Left ventricle myocardium inferior (tissue), 1 donor: ENCODE measurements at regions not wholly inside any gene's neighbourhood (a gene's known extent, or its start where the extent isn't known, plus 50 kb on each side); places are given as distances from the start of the nearest gene placed in this dataset.

ENCODE experiments used
- DNase-seq: peaks from one replicate; pipeline ENCODE4 v3.0.0-alpha.2; 2020
- H3K27ac ChIP-seq: fragments of 200-600 bp; replicated peaks from 2 replicates; pipeline ENCODE4 v1.8.0; 2021
- H3K27me3 ChIP-seq: fragments of 200-600 bp; 2 replicates; pipeline ENCODE4 v1.8.0; 2021; ENCODE audit warnings: low read depth
- H3K36me3 ChIP-seq: fragments of 200-600 bp; 2 replicates; pipeline ENCODE4 v1.8.0; 2021
- H3K4me1 ChIP-seq: fragments of 200-600 bp; 2 replicates; pipeline ENCODE4 v1.8.0; 2021
- H3K4me3 ChIP-seq: fragments of 200-600 bp; 2 replicates; pipeline ENCODE4 v1.8.0; 2021; ENCODE audit warnings: mild to moderate bottlenecking, moderate library complexity
- H3K9me3 ChIP-seq: fragments of 200-600 bp; replicated peaks from 2 replicates; pipeline ENCODE4 v1.8.0; 2021
- intact Hi-C: fragments of 100-400 bp; cut with micrococcal nuclease; formaldehyde crosslinking; loops from one replicate; pipeline ENCODE4 v1.11.0; 2022
- TF ChIP-seq, protein P1 (sequence below): fragments of 200-600 bp; IDR thresholded peaks from 2 replicates; pipeline ENCODE4 v1.8.0; 2021; ENCODE audit warnings: antibody characterized with exemption, mild to moderate bottlenecking, borderline replicate concordance
- donor health status: DM: no; HTN: yes; CAD: no; lungs with severe emphysema.

DNA sequence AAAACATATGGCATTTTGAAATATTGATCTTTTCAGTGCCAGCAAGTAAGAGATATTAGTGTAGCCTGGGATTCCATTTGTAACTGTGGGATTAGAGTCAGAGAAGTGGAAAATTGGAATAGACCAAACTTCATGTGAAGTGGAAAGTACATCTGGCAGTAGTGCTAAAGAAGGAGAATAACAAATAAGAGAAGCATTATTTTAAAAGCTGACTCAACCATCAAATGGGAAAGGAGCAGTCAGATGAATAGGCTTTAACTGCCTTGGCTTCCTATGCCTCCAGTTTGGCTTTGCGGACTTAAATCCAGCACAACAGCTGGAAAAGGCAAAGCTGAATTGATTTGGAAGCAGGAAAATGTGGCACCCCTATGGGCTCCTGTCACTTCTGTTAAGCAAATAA is 623.1 kb downstream of the TSN start:
- intact Hi-C loops, result no loop called here
- Histone ChIP-seq H3K27me3 (no peaks in the 10 kb centered on the region), H3K36me3 (no peaks in the 10 kb centered on the region), H3K27ac (no peak overlapping the region), H3K4me3 (no peak overlapping the region), H3K9me3 (peaks cover 14% of the 10 kb centered on the region), H3K4me1 (no peaks in the 10 kb centered on the region)
- TF ChIP-seq, protein P1, sequence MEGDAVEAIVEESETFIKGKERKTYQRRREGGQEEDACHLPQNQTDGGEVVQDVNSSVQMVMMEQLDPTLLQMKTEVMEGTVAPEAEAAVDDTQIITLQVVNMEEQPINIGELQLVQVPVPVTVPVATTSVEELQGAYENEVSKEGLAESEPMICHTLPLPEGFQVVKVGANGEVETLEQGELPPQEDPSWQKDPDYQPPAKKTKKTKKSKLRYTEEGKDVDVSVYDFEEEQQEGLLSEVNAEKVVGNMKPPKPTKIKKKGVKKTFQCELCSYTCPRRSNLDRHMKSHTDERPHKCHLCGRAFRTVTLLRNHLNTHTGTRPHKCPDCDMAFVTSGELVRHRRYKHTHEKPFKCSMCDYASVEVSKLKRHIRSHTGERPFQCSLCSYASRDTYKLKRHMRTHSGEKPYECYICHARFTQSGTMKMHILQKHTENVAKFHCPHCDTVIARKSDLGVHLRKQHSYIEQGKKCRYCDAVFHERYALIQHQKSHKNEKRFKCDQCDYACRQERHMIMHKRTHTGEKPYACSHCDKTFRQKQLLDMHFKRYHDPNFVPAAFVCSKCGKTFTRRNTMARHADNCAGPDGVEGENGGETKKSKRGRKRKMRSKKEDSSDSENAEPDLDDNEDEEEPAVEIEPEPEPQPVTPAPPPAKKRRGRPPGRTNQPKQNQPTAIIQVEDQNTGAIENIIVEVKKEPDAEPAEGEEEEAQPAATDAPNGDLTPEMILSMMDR, result no peak
- no peak for DNase-seq

DNA sequence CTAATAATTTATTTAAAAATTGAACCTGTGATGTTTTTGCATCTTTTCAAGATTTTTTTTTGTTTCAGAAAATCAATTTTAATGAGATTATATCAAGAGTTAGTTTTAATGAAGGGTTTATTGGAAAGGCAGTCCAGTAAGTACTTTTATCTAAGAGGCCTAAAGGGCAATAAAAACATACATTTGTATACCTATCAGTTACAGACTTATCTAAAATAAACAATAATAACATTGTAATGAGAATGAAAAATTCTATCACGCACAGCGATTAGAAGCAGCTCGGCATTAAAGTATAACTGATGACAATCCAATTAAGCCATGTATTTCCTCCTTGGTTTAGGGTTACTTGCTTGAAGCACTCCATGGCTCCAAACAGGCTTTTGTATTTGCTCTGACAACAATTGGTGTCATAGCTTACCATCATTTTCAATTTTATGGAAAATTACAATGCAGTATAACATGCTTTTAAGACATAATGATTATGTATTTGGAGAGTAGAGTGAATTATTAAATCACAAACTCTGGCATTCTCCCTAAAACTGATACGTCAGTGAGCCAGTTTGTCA is 629.4 kb downstream of the TSN start:
- Histone ChIP-seq H3K9me3 (peaks cover 35% of the 10 kb centered on the region), H3K4me1 (no peaks in the 10 kb centered on the region), H3K27ac (no peak overlapping the region), H3K36me3 (no peaks in the 10 kb centered on the region), H3K4me3 (no peak overlapping the region), H3K27me3 (no peaks in the 10 kb centered on the region)
- no peak for DNase-seq
- intact Hi-C loops, result no loop called here
- TF ChIP-seq, protein P1, result no peak

DNA sequence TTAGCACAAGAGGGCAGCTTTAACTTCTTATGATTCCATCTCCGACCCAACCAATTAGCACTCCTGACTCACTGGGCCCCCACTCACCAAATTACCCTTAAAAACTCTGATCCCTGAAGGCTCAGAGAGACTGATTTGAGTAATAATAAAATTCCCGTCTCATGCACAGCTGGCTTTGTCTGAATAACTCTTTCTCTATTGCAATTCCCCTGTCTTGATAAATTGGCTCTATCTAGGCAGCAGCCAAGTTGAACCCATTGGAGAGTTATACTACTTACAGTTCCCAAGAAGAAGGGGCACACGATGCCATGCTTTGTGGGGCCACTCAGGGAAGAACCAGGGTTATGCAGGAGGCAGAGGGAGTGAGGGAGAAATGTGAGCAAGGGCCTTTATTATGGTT is 632.8 kb downstream of the TSN start:
- Histone ChIP-seq H3K27ac (no peak overlapping the region), H3K27me3 (no peaks in the 10 kb centered on the region), H3K4me3 (no peak overlapping the region), H3K36me3 (no peaks in the 10 kb centered on the region), H3K9me3 (peaks cover 37% of the 10 kb centered on the region), H3K4me1 (no peaks in the 10 kb centered on the region)
- DNase-seq, result no peak
- intact Hi-C loops, result no loop called here
- TF ChIP-seq, protein P1, result no peak

DNA sequence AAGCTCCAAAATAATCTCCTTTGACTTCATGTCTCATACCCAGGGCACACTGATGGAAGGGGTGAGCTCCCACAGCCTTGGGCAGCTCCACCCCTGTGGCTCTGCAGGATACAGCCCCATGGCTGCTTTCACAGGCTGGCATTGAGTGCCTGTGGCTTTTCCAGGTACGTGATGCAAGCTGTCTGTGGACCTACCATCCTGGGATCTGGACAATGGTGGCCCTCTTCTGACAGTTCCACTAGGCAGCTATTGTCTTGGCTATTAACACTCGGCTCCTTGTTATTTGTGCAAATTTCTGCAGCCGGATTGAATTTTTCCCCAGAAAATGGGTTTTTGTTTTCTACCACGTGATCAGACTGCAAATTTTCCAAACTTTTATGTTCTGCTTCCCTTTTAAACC is 634.2 kb downstream of the TSN start:
- H3K4me1 ChIP-seq, result no peaks in the 10 kb centered on the region
- H3K9me3 ChIP-seq, result peaks cover 37% of the 10 kb centered on the region
- intact Hi-C loops, result no loop called here
- no peak overlapping the region for H3K4me3 ChIP-seq
- no peaks in the 10 kb centered on the region for H3K36me3 ChIP-seq
- DNase-seq, result no peak
- TF ChIP-seq, protein P1, result no peak
- H3K27ac ChIP-seq, result no peak overlapping the region
- no peaks in the 10 kb centered on the region for H3K27me3 ChIP-seq

- Histone ChIP-seq H3K27ac (no peak overlapping the region), H3K4me1 (no peaks in the 10 kb centered on the region), H3K9me3 (peaks cover 37% of the 10 kb centered on the region), H3K27me3 (no peaks in the 10 kb centered on the region), H3K36me3 (no peaks in the 10 kb centered on the region), H3K4me3 (no peak overlapping the region)
- TF ChIP-seq, protein P1, result no peak
- DNase-seq, result no peak
- intact Hi-C loops, result no loop called here
Observed at GRCh38 chr2:122390406-122390805, 635.0 kb downstream of the TSN start.
